Liver (tissue), 3 donors: ENCODE measurements at regions not wholly inside any gene's neighbourhood (a gene's known extent, or its start where the extent isn't known, plus 50 kb on each side); places are given as distances from the start of the nearest gene placed in this dataset.

Source experiments
- ATF3 ChIP-seq: IDR thresholded peaks from 2 replicates; pipeline ENCODE4 v1.6.1; 2016; ENCODE audit warnings: antibody characterized with exemption
- CTCF ChIP-seq: fragments of 150-350 bp; IDR thresholded peaks from 2 replicates; pipeline ENCODE4 v1.5.1; 2017; ENCODE audit warnings: improper control_type of control experiment, low read depth, low read length; ENCODE audit not compliant: missing input control
- EGR1 ChIP-seq, 2 donors: IDR thresholded peaks; 2 replicates each; pipeline ENCODE4 v1.6.1; 2016 to 2018; ENCODE audit warnings: antibody characterized with exemption in 2 of 2, low read depth in 2 of 2
- GABPA ChIP-seq, 2 donors: IDR thresholded peaks in 1 of 2; conservative IDR thresholded peaks in 1 of 2; 2 replicates each; pipeline ENCODE4 v1.6.1; 2016; ENCODE audit warnings: antibody characterized with exemption in 2 of 2, mild to moderate bottlenecking in 1 of 2, moderate library complexity in 1 of 2
- HNF4G ChIP-seq: IDR thresholded peaks from 2 replicates; pipeline ENCODE4 v1.6.1; 2016; ENCODE audit warnings: antibody characterized with exemption
- RAD21 ChIP-seq, 2 donors: IDR thresholded peaks; 2 replicates each; pipeline ENCODE4 v1.6.1; 2016; ENCODE audit warnings: antibody characterized with exemption in 2 of 2, mild to moderate bottlenecking in 2 of 2
- RXRA ChIP-seq, 2 donors: IDR thresholded peaks; 2 replicates each; pipeline ENCODE4 v1.6.1; 2017 to 2018; ENCODE audit warnings: antibody characterized with exemption in 2 of 2, mild to moderate bottlenecking in 1 of 2
- SP1 ChIP-seq: IDR thresholded peaks from 2 replicates; pipeline ENCODE4 v1.6.1; 2018; ENCODE audit warnings: antibody characterized with exemption, mild to moderate bottlenecking
- TAF1 ChIP-seq: conservative IDR thresholded peaks from 2 replicates; pipeline ENCODE4 v1.6.1; 2016; ENCODE audit warnings: antibody characterized with exemption, mild to moderate bottlenecking
- YY1 ChIP-seq: IDR thresholded peaks from 2 replicates; pipeline ENCODE4 v1.6.1; 2016; ENCODE audit warnings: antibody characterized with exemption, mild to moderate bottlenecking
- TF ChIP-seq, protein P1 (sequence below): IDR thresholded peaks from 2 replicates; pipeline ENCODE4 v1.6.1; 2016; ENCODE audit warnings: antibody characterized with exemption
- TF ChIP-seq, protein P2 (sequence below): IDR thresholded peaks from 2 replicates; pipeline ENCODE4 v1.6.1; 2016; ENCODE audit warnings: antibody characterized with exemption, mild to moderate bottlenecking
- donor health status: healthy.
- donor health status: healthy.

DNA sequence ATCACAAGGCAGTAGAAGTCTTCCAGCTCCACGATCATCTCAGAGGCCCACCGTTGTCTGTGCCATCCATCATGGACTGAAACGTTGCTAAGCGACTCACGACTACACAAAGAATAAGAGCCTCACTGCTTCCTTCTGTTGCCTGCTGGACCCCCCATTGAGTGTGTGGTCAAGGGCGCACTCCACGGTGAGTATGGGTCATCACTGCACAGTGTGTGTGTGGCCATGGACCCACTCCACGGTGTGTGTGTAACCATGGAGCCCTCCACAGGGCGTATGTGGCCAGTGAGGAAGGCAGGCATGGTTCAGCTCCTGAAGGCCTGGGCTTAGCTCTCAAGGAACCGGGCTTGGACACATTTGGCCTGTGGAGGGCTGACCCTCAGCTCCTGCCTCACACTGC lies 123.4 kb upstream of the AFDN start:
- TF ChIP-seq EGR1 (IDR thresholded peaks at IDR 0.05; ENCODE audit: low read depth in 2 of 2), result no peak
- TF ChIP-seq CTCF, result no peak
- no peak for TF ChIP-seq ATF3
- TF ChIP-seq HNF4G, result no peak
- TF ChIP-seq, protein P1, sequence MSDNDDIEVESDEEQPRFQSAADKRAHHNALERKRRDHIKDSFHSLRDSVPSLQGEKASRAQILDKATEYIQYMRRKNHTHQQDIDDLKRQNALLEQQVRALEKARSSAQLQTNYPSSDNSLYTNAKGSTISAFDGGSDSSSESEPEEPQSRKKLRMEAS, result no peak
- TF ChIP-seq, protein P2, sequence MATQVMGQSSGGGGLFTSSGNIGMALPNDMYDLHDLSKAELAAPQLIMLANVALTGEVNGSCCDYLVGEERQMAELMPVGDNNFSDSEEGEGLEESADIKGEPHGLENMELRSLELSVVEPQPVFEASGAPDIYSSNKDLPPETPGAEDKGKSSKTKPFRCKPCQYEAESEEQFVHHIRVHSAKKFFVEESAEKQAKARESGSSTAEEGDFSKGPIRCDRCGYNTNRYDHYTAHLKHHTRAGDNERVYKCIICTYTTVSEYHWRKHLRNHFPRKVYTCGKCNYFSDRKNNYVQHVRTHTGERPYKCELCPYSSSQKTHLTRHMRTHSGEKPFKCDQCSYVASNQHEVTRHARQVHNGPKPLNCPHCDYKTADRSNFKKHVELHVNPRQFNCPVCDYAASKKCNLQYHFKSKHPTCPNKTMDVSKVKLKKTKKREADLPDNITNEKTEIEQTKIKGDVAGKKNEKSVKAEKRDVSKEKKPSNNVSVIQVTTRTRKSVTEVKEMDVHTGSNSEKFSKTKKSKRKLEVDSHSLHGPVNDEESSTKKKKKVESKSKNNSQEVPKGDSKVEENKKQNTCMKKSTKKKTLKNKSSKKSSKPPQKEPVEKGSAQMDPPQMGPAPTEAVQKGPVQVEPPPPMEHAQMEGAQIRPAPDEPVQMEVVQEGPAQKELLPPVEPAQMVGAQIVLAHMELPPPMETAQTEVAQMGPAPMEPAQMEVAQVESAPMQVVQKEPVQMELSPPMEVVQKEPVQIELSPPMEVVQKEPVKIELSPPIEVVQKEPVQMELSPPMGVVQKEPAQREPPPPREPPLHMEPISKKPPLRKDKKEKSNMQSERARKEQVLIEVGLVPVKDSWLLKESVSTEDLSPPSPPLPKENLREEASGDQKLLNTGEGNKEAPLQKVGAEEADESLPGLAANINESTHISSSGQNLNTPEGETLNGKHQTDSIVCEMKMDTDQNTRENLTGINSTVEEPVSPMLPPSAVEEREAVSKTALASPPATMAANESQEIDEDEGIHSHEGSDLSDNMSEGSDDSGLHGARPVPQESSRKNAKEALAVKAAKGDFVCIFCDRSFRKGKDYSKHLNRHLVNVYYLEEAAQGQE, result no peak
- no peak for TF ChIP-seq TAF1
- TF ChIP-seq RAD21 (IDR thresholded peaks at IDR 0.05), result no peak
- TF ChIP-seq GABPA (IDR thresholded peaks at IDR 0.05 in 1 of 2, conservative IDR thresholded peaks at IDR 0.05 in 1 of 2), result no peak
- no peak for TF ChIP-seq RXRA (IDR thresholded peaks at IDR 0.05)
- TF ChIP-seq SP1, result no peak
- TF ChIP-seq YY1, result no peak
